IMR-90 (cell line): ENCODE measurements at regions not wholly inside any gene's neighbourhood (a gene's known extent, or its start where the extent isn't known, plus 50 kb on each side); places are given as distances from the start of the nearest gene placed in this dataset.

Experiments used
- ATAC-seq: fragments of 200-7000 bp; cut with Tn5 transposase; 2 replicates; pipeline ENCODE4 v1.9.1; 2020; ENCODE audit warnings: low read depth, mild to moderate bottlenecking, moderate library complexity
- BruUV-seq: library from RNA; stranded (reverse); fragments of 400-500 nt; replicated peaks from 2 replicates; lab custom pipeline; 2021; lab: Mats Ljungman, UMichigan
- CTCF ChIA-PET: fragments of 300-600 bp; formaldehyde crosslinking; extraction: SDS; loops from one replicate; lab custom pipeline; 2021; ENCODE audit warnings: antibody characterized with exemption; lab: Yijun Ruan, JAX
- POLR2A ChIA-PET: fragments of 300-600 bp; sonication (Branson Sonifier 250); formaldehyde crosslinking; loops from one replicate; lab custom pipeline; 2022; ENCODE audit warnings: antibody characterized with exemption; ENCODE audit not compliant: unreplicated experiment; lab: Charles Lee
- DNase-seq: peaks from one replicate; pipeline ENCODE4 v3.0.0; 2013
- H2AFZ ChIP-seq: replicated peaks from 2 replicates; pipeline ENCODE3; 2013; ENCODE audit warnings: low read length, mild to moderate bottlenecking; ENCODE audit not compliant: poor library complexity
- H2AK5ac ChIP-seq: 2 replicates; pipeline ENCODE4 v1.6.1; 2013; ENCODE audit warnings: low read depth, low read length, inconsistent platforms
- H2AK9ac ChIP-seq: replicated peaks from 2 replicates; pipeline ENCODE3; 2013; ENCODE audit warnings: mild to moderate bottlenecking, low read depth, low read length, moderate library complexity; ENCODE audit not compliant: poor library complexity
- H2BK120ac ChIP-seq: 2 replicates; pipeline ENCODE4 v1.6.1; 2013; ENCODE audit warnings: low read depth, low read length, inconsistent platforms
- H2BK15ac ChIP-seq: 3 replicates; pipeline ENCODE4 v1.6.1; 2013; ENCODE audit warnings: low read depth, low read length, inconsistent platforms
- H2BK20ac ChIP-seq: 2 replicates; pipeline ENCODE4 v1.6.1; 2013; ENCODE audit warnings: low read depth, mild to moderate bottlenecking, inconsistent platforms, low read length, moderate library complexity
- H2BK5ac ChIP-seq: 2 replicates; pipeline ENCODE4 v1.6.1; 2013; ENCODE audit warnings: mild to moderate bottlenecking, low read depth, low read length, inconsistent platforms; ENCODE audit not compliant: poor library complexity, severe bottlenecking
- H3K14ac ChIP-seq: replicated peaks from 2 replicates; pipeline ENCODE4 v1.6.1; 2013; ENCODE audit warnings: low read depth, low read length, inconsistent platforms
- H3K18ac ChIP-seq: 2 replicates; pipeline ENCODE4 v1.6.1; 2013; ENCODE audit warnings: low read depth, low read length, control low read depth
- H3K23ac ChIP-seq: 2 replicates; pipeline ENCODE4 v1.6.1; 2013; ENCODE audit warnings: low read depth, low read length, inconsistent platforms
- H3K27ac ChIP-seq: 2 replicates; pipeline ENCODE4 v1.5.1; 2013; ENCODE audit warnings: mild to moderate bottlenecking, control low read depth, low read length; ENCODE audit not compliant: insufficient read depth
- H3K27me3 ChIP-seq: 2 replicates; pipeline ENCODE4 v1.6.1; 2013; ENCODE audit warnings: low read length; ENCODE audit not compliant: control insufficient read depth, insufficient read depth
- H3K36me3 ChIP-seq: 2 replicates; pipeline ENCODE4 v1.6.1; 2013; ENCODE audit warnings: low read length, mixed read lengths; ENCODE audit not compliant: control insufficient read depth, insufficient read depth
- H3K4ac ChIP-seq: 2 replicates; pipeline ENCODE4 v1.6.1; 2013; ENCODE audit warnings: low read depth, low read length, inconsistent platforms
- H3K4me1 ChIP-seq: 2 replicates; pipeline ENCODE4 v1.6.1; 2013; ENCODE audit warnings: low read length, mixed read lengths; ENCODE audit not compliant: control insufficient read depth, insufficient read depth
- H3K4me2 ChIP-seq: 2 replicates; pipeline ENCODE4 v1.6.1; 2013; ENCODE audit warnings: low read depth, mild to moderate bottlenecking, control low read depth, low read length, moderate library complexity
- H3K4me3 ChIP-seq: 2 replicates; pipeline ENCODE4 v1.5.1; 2013; ENCODE audit warnings: low read depth, mild to moderate bottlenecking, control low read depth, low read length, moderate library complexity; ENCODE audit not compliant: insufficient read depth
- H3K56ac ChIP-seq: 2 replicates; pipeline ENCODE4 v1.6.1; 2013; ENCODE audit warnings: low read length, inconsistent platforms; ENCODE audit not compliant: insufficient read depth; ENCODE audit errors: extremely low read depth
- H3K79me1 ChIP-seq, 2 experiments: 2 replicates each; pipeline ENCODE4 v1.6.1; 2013; ENCODE audit warnings: low read length in 2 of 2, inconsistent platforms in 1 of 2, low read depth in 1 of 2
- H3K9ac ChIP-seq: 2 replicates; pipeline ENCODE4 v1.6.1; 2013; ENCODE audit warnings: low read depth, low read length, control low read depth
- H3K9me1 ChIP-seq: 2 replicates; pipeline ENCODE4 v1.6.1; 2013; ENCODE audit warnings: low read length, inconsistent platforms; ENCODE audit not compliant: insufficient read depth
- H3K9me3 ChIP-seq: 2 replicates; pipeline ENCODE4 v1.6.1; 2013; ENCODE audit warnings: low read length; ENCODE audit not compliant: control insufficient read depth, insufficient read depth
- H4K20me1 ChIP-seq: 2 replicates; pipeline ENCODE4 v1.6.1; 2013; ENCODE audit warnings: low read length, inconsistent platforms; ENCODE audit not compliant: insufficient read depth
- H4K5ac ChIP-seq: 2 replicates; pipeline ENCODE4 v1.6.1; 2013; ENCODE audit warnings: mild to moderate bottlenecking, low read depth, low read length, control low read depth
- H4K8ac ChIP-seq, 2 experiments: 2 replicates each; pipeline ENCODE4 v1.6.1; 2013; ENCODE audit warnings: low read depth in 2 of 2, low read length in 2 of 2, control low read depth in 1 of 2, inconsistent platforms in 1 of 2
- H4K91ac ChIP-seq: 2 replicates; pipeline ENCODE4 v1.6.1; 2013; ENCODE audit warnings: low read depth, low read length, inconsistent platforms; ENCODE audit not compliant: insufficient read depth
- FOS ChIP-seq: fragments of 150-350 bp; IDR thresholded peaks from 2 replicates; pipeline ENCODE4 v1.6.1; 2016; ENCODE audit warnings: low read depth, low read length
- WGBS, 2 experiments: methylation state at CpG; one replicate each; pipeline versions ENCODE4 v1.1.5 to v1.1.7; 2013; ENCODE audit warnings: missing lambda C conversion rate in 2 of 2; ENCODE audit not compliant: insufficient read length in 1 of 2; ENCODE audit errors: extremely low coverage in 2 of 2; 5-methylcytosine and 5-hydroxymethylcytosine counted together
- dilution Hi-C: fragments of 300-500 bp; cut with HindIII; formaldehyde crosslinking; loops from one replicate; pipeline ENCODE4 v1.14.3; 2018; ENCODE audit warnings: low sequenced_read_pairs; ENCODE audit not compliant: unreplicated experiment
- in situ Hi-C: fragments of 300-500 bp; cut with MboI; formaldehyde crosslinking; loops from 3 replicates; pipeline ENCODE4 v1.14.3; 2019; ENCODE audit warnings: low sequenced_read_pairs, inconsistent platforms, mixed read lengths
- intact Hi-C: fragments of 100-400 bp; cut with micrococcal nuclease; formaldehyde crosslinking; loops from 2 replicates; pipeline ENCODE4 v1.10.0; 2022
- TF ChIP-seq, protein P1 (sequence below): fragments of 150-350 bp; IDR thresholded peaks from 2 replicates; pipeline ENCODE4 v1.6.1; 2016; ENCODE audit warnings: low read depth, mild to moderate bottlenecking, low read length, moderate library complexity, borderline replicate concordance

GRCh38 chr2:12658310-12658945 lies 58.3 kb upstream of the TRIB2 start:
- Histone ChIP-seq H3K4me3 (no peak overlapping the region), H3K56ac (no peak overlapping the region), H3K14ac (no peak overlapping the region), H3K36me3 (no peaks in the 10 kb centered on the region), H2BK120ac (no peak overlapping the region), H3K4me1 (no peaks in the 10 kb centered on the region), H3K4ac (no peak overlapping the region), H2AFZ (no peak overlapping the region), H2AK9ac (no peak overlapping the region), H3K9me3 (no peaks in the 10 kb centered on the region; the same call in 1 of the 2 replicates), H4K8ac (no peak overlapping the region), H2AK5ac (no peak overlapping the region), H3K23ac (no peak overlapping the region), H4K91ac (no peak overlapping the region), H3K79me1 (no peaks in the 10 kb centered on the region), H2BK20ac (no peak overlapping the region), H3K9ac (no peak overlapping the region), H3K27ac (no peak overlapping the region), H3K18ac (no peak overlapping the region), H3K9me1 (no peaks in the 10 kb centered on the region), H4K5ac (no peak overlapping the region), H3K27me3 (no peaks in the 10 kb centered on the region; the same call in 1 of the 2 replicates), H3K4me2 (no peak overlapping the region), H4K20me1 (no peaks in the 10 kb centered on the region), H2BK5ac (no peak overlapping the region), H2BK15ac (no peak overlapping the region)
- no peak for ATAC-seq
- in situ Hi-C loops: no loop called here
- BruUV-seq: no TSS peak
- POLR2A ChIA-PET: no interaction called here
- intact Hi-C loops: no loop called here
- dilution Hi-C loops: no loop called here
- TF ChIP-seq FOS: no peak
- TF ChIP-seq, protein P1, sequence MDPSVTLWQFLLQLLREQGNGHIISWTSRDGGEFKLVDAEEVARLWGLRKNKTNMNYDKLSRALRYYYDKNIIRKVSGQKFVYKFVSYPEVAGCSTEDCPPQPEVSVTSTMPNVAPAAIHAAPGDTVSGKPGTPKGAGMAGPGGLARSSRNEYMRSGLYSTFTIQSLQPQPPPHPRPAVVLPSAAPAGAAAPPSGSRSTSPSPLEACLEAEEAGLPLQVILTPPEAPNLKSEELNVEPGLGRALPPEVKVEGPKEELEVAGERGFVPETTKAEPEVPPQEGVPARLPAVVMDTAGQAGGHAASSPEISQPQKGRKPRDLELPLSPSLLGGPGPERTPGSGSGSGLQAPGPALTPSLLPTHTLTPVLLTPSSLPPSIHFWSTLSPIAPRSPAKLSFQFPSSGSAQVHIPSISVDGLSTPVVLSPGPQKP: no peak
- no peak for DNase-seq
- CTCF ChIA-PET: no interaction called here
- no CpG with 5 or more reads among the region's 3 CpGs for WGBS, 2 experiments
